ENCODE measurements at regions not wholly inside any gene's neighbourhood (a gene's known extent, or its start where the extent isn't known, plus 50 kb on each side); places are given as distances from the start of the nearest gene placed in this dataset.

- TF ChIP-seq CHD7 (IDR thresholded peaks at IDR 0.05; ENCODE audit: insufficient replicate concordance, low read length) (no peak), TBP (IDR thresholded peaks at IDR 0.05; ENCODE audit: low read depth, low read length) (no peak), USF2 (IDR thresholded peaks at IDR 0.05; ENCODE audit: low read length) (no peak), ATF2 (IDR thresholded peaks at IDR 0.05; ENCODE audit: low read length) (no peak), BCL11A (IDR thresholded peaks at IDR 0.05; ENCODE audit: low read depth in 2 of 2, low read length in 2 of 2) (no peak)
Measured at GRCh38 chr12:127118251-127118650, 1148.7 kb upstream of the TMEM132C start (continued).
